T1000 (cell line): ENCODE measurements at regions not wholly inside any gene's neighbourhood (a gene's known extent, or its start where the extent isn't known, plus 50 kb on each side); places are given as distances from the start of the nearest gene placed in this dataset.
A peak's percentile ranks its signal among the peaks of the same experiment; 100 is the strongest.

ENCODE experiments used
- DNase-seq: peaks from one replicate; lab custom pipeline; 2025; ENCODE audit warnings: mixed read lengths; lab: John Stamatoyannopoulos, UW

GRCh38 chr18:54020156-54020745 lies 204.2 kb downstream of the MBD2 start:
- DNase-seq: no peak

- DNase-seq: no peak
These were observed 204.8 kb downstream of the MBD2 start for GRCh38 chr18:54019641-54020040.

- DNase-seq: no peak
These were observed 211.0 kb downstream of the MBD2 start for GRCh38 chr18:54013452-54013851.

GRCh38 chr18:54004828-54005227 lies 219.6 kb downstream of the MBD2 start:
- no peak for DNase-seq

GRCh38 chr18:54003195-54003594 lies 221.3 kb downstream of the MBD2 start:
- no peak for DNase-seq

GRCh38 chr18:53997064-53997463 lies 227.4 kb downstream of the MBD2 start:
- no peak for DNase-seq

- DNase-seq: no peak
These were observed 230.5 kb downstream of the MBD2 start for GRCh38 chr18:53994016-53994415.

- no peak for DNase-seq
These were observed 232.7 kb downstream of the MBD2 start for GRCh38 chr18:53991805-53992204.

- DNase-seq: peak; percentile 25
These were observed 233.3 kb downstream of the MBD2 start for GRCh38 chr18:53991202-53991601.

- no peak for DNase-seq
These were observed 234.0 kb downstream of the MBD2 start for GRCh38 chr18:53990485-53990884.

GRCh38 chr18:53984021-53984420 lies 240.4 kb downstream of the MBD2 start:
- DNase-seq: peak; percentile 33

GRCh38 chr18:53971331-53971730 lies 253.1 kb downstream of the MBD2 start:
- DNase-seq: no peak

GRCh38 chr18:53952700-53953099 lies 271.8 kb downstream of the MBD2 start:
- no peak for DNase-seq

- no peak for DNase-seq
These were observed 273.9 kb downstream of the MBD2 start for GRCh38 chr18:53950545-53950944.

GRCh38 chr18:53948991-53949390 lies 275.5 kb downstream of the MBD2 start:
- DNase-seq: no peak

- DNase-seq: no peak
These were observed 277.3 kb downstream of the MBD2 start for GRCh38 chr18:53947092-53947640.

- no peak for DNase-seq
These were observed 277.9 kb downstream of the MBD2 start for GRCh38 chr18:53946594-53946993.

GRCh38 chr18:53944721-53945120 lies 279.7 kb downstream of the MBD2 start:
- DNase-seq: no peak

GRCh38 chr18:53943326-53943860 lies 281.1 kb downstream of the MBD2 start:
- DNase-seq: no peak

- peak; percentile 17 for DNase-seq
These were observed 282.7 kb downstream of the MBD2 start for GRCh38 chr18:53941601-53942338.

- DNase-seq: no peak
These were observed 287.4 kb downstream of the MBD2 start for GRCh38 chr18:53937037-53937436.

- DNase-seq: no peak
These were observed 288.7 kb downstream of the MBD2 start for GRCh38 chr18:53935803-53936202.

- no peak for DNase-seq
These were observed 289.1 kb downstream of the MBD2 start for GRCh38 chr18:53935399-53935798.
